IPS-18a (cell line): ENCODE measurements at regions not wholly inside any gene's neighbourhood (a gene's known extent, or its start where the extent isn't known, plus 50 kb on each side); places are given as distances from the start of the nearest gene placed in this dataset.

Experiments
- H3K27ac ChIP-seq: one replicate; pipeline ENCODE4 v1.5.1; 2013; ENCODE audit warnings: low read length
- H3K27me3 ChIP-seq: one replicate; pipeline ENCODE4 v1.6.1; 2013; ENCODE audit warnings: mild to moderate bottlenecking, low read length; ENCODE audit not compliant: control insufficient read depth, insufficient read depth
- H3K36me3 ChIP-seq: one replicate; pipeline ENCODE4 v1.6.1; 2013; ENCODE audit warnings: low read depth, low read length; ENCODE audit not compliant: control insufficient read depth
- H3K4me1 ChIP-seq: one replicate; pipeline ENCODE4 v1.6.1; 2013; ENCODE audit warnings: low read depth, low read length; ENCODE audit not compliant: control insufficient read depth
- H3K4me3 ChIP-seq: one replicate; pipeline ENCODE4 v1.5.1; 2013; ENCODE audit warnings: low read length
- H3K9ac ChIP-seq: one replicate; pipeline ENCODE4 v1.6.1; 2013; ENCODE audit warnings: mild to moderate bottlenecking, low read length, moderate library complexity
- H3K9me3 ChIP-seq: one replicate; pipeline ENCODE4 v1.6.1; 2013; ENCODE audit warnings: low read depth, low read length; ENCODE audit not compliant: control insufficient read depth

- Histone ChIP-seq H3K27ac (no peak overlapping the region), H3K9me3 (no peaks in the 10 kb centered on the region), H3K4me1 (no peaks in the 10 kb centered on the region), H3K9ac (no peak overlapping the region), H3K36me3 (no peaks in the 10 kb centered on the region), H3K4me3 (no peak overlapping the region), H3K27me3 (no peaks in the 10 kb centered on the region)
Measured at GRCh38 chr1:189141056-189141455, 1336.6 kb downstream of the BRINP3 start.

- no peak overlapping the region for H3K9ac ChIP-seq
- no peaks in the 10 kb centered on the region for H3K36me3 ChIP-seq
- no peaks in the 10 kb centered on the region for H3K4me1 ChIP-seq
- no peaks in the 10 kb centered on the region for H3K27me3 ChIP-seq
- H3K9me3 ChIP-seq: no peaks in the 10 kb centered on the region
- no peak overlapping the region for H3K4me3 ChIP-seq
- no peak overlapping the region for H3K27ac ChIP-seq
Measured at GRCh38 chr1:189149547-189150375, 1327.9 kb downstream of the BRINP3 start.

GRCh38 chr1:189150624-189151023 lies 1327.0 kb downstream of the BRINP3 start:
- Histone ChIP-seq H3K36me3 (no peaks in the 10 kb centered on the region), H3K4me3 (no peak overlapping the region), H3K27ac (no peak overlapping the region), H3K9me3 (no peaks in the 10 kb centered on the region), H3K4me1 (no peaks in the 10 kb centered on the region), H3K9ac (no peak overlapping the region), H3K27me3 (no peaks in the 10 kb centered on the region)

- Histone ChIP-seq H3K9ac (no peak overlapping the region), H3K36me3 (no peaks in the 10 kb centered on the region), H3K4me3 (no peak overlapping the region), H3K9me3 (no peaks in the 10 kb centered on the region), H3K27me3 (no peaks in the 10 kb centered on the region), H3K4me1 (no peaks in the 10 kb centered on the region), H3K27ac (no peak overlapping the region)
Measured at GRCh38 chr1:189151361-189151760, 1326.3 kb downstream of the BRINP3 start.

- H3K4me3 ChIP-seq: no peak overlapping the region
- no peaks in the 10 kb centered on the region for H3K27me3 ChIP-seq
- H3K9me3 ChIP-seq: no peaks in the 10 kb centered on the region
- no peaks in the 10 kb centered on the region for H3K36me3 ChIP-seq
- no peaks in the 10 kb centered on the region for H3K4me1 ChIP-seq
- no peak overlapping the region for H3K9ac ChIP-seq
- H3K27ac ChIP-seq: no peak overlapping the region
Measured at GRCh38 chr1:189152685-189153084, 1325.0 kb downstream of the BRINP3 start.

- H3K36me3 ChIP-seq: no peaks in the 10 kb centered on the region
- H3K27ac ChIP-seq: no peak overlapping the region
- H3K9me3 ChIP-seq: no peaks in the 10 kb centered on the region
- H3K27me3 ChIP-seq: no peaks in the 10 kb centered on the region
- H3K4me1 ChIP-seq: no peaks in the 10 kb centered on the region
- no peak overlapping the region for H3K4me3 ChIP-seq
- no peak overlapping the region for H3K9ac ChIP-seq
Measured at GRCh38 chr1:189158155-189158554, 1319.5 kb downstream of the BRINP3 start.

- no peak overlapping the region for H3K27ac ChIP-seq
- H3K27me3 ChIP-seq: no peaks in the 10 kb centered on the region
- H3K36me3 ChIP-seq: no peaks in the 10 kb centered on the region
- H3K4me1 ChIP-seq: no peaks in the 10 kb centered on the region
- H3K4me3 ChIP-seq: no peak overlapping the region
- no peaks in the 10 kb centered on the region for H3K9me3 ChIP-seq
- no peak overlapping the region for H3K9ac ChIP-seq
Measured at GRCh38 chr1:189175889-189176288, 1301.8 kb downstream of the BRINP3 start.

- Histone ChIP-seq H3K27me3 (no peaks in the 10 kb centered on the region), H3K9ac (no peak overlapping the region), H3K9me3 (no peaks in the 10 kb centered on the region), H3K36me3 (no peaks in the 10 kb centered on the region), H3K4me3 (no peak overlapping the region), H3K4me1 (peaks cover 3% of the 10 kb centered on the region), H3K27ac (no peak overlapping the region)
Measured at GRCh38 chr1:189180057-189180456, 1297.6 kb downstream of the BRINP3 start.

GRCh38 chr1:189185097-189185496 lies 1292.6 kb downstream of the BRINP3 start:
- Histone ChIP-seq H3K4me1 (peaks cover 3% of the 10 kb centered on the region), H3K4me3 (no peak overlapping the region), H3K9ac (no peak overlapping the region), H3K27me3 (no peaks in the 10 kb centered on the region), H3K27ac (no peak overlapping the region), H3K9me3 (no peaks in the 10 kb centered on the region), H3K36me3 (no peaks in the 10 kb centered on the region)

GRCh38 chr1:189192741-189193520 lies 1284.7 kb downstream of the BRINP3 start:
- no peak overlapping the region for H3K27ac ChIP-seq
- no peaks in the 10 kb centered on the region for H3K4me1 ChIP-seq
- H3K9ac ChIP-seq: no peak overlapping the region
- no peak overlapping the region for H3K4me3 ChIP-seq
- no peaks in the 10 kb centered on the region for H3K9me3 ChIP-seq
- H3K36me3 ChIP-seq: no peaks in the 10 kb centered on the region
- H3K27me3 ChIP-seq: no peaks in the 10 kb centered on the region

GRCh38 chr1:189205863-189206262 lies 1271.8 kb downstream of the BRINP3 start:
- Histone ChIP-seq H3K36me3 (no peaks in the 10 kb centered on the region), H3K27ac (no peak overlapping the region), H3K9ac (no peak overlapping the region), H3K9me3 (no peaks in the 10 kb centered on the region), H3K4me3 (no peak overlapping the region), H3K4me1 (no peaks in the 10 kb centered on the region), H3K27me3 (no peaks in the 10 kb centered on the region)
